SW480 (cell line): ENCODE measurements at regions not wholly inside any gene's neighbourhood (a gene's known extent, or its start where the extent isn't known, plus 50 kb on each side); places are given as distances from the start of the nearest gene placed in this dataset.
"Not testable (repeated sequence)": the region's sequence is repeated elsewhere in the genome, so short reads cannot be mapped to it uniquely, and the experiment has no call there.

ENCODE experiments used
- DNase-seq: peaks from one replicate; pipeline ENCODE4 v3.0.0-alpha.2; 2016; ENCODE audit warnings: low spot score

DNA sequence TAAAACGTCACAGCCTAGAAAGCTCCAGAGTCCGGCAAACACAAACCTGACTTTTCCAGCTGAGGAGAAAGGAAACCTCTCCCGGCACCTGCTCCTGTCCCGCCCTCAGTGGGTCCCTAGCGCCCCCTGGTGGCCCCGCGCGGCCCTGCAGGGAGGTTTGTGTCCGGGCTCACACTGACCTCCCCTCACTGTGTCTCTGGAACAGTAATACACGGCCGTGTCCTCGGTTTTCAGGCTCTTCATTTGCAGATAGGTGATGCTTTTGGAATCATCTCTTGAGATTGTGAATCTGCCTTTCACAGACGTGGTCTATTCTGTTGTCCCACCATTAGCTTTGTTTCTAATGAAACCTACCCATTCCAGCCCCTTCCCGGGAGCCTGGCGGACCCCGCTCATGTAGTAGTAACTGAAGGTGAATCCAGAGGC is 731.2 kb downstream of the TMEM121 start:
- peak; percentile 45 for DNase-seq

DNA sequence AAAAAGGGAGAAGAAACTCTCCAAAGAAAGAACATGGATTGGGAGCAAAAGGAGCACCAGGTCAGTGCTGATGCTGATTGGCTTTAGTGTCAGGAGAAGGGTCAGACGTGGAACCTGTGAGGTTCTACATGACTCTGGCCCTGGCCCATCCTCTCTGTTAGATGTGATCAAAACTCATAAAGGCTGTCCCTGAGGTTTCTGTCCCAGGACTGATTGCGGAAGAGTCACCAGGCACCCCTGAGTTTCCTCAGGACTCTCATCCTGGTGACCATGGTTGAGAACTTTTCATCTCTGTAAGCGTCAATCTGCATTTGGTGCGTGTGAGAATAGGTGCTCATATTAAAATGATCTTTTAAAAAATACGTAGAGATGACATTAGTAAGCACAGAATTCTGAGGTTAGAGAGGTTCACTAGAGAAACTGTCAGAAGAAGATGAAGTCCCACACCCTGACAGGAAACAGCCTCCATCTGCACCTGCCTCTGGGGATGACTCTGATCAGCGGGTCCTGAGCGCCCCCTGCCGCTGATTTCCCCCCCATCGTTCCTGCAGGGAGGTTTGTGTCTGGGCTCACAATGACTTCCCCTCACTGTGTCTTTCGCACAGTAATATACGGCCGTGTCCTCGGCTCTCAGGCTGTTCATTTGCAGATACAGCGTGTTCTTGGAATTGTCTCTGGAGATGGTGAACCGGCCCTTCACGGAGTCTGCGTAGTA is 741.8 kb downstream of the TMEM121 start:
- DNase-seq, result peak; percentile 21

DNA sequence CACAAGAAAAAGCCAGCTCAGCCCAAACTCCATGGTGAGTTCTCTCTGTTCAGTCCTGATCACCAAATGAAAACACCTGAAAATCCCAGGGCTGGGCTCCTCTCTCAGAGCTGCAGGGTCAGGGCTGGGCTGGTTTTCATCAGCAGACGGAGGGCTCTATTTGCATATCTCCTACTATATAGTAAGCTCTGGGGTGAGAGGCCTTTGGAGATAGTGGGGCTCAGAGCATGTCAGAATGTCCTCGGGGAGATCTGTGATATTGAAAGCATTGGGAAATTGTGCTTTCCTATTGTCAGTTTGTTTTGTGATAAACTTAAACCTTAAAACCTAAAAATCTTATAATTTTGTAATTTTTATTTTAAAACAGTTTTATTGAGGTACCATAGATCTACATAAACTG is 742.6 kb downstream of the TMEM121 start:
- DNase-seq, result no peak

DNA sequence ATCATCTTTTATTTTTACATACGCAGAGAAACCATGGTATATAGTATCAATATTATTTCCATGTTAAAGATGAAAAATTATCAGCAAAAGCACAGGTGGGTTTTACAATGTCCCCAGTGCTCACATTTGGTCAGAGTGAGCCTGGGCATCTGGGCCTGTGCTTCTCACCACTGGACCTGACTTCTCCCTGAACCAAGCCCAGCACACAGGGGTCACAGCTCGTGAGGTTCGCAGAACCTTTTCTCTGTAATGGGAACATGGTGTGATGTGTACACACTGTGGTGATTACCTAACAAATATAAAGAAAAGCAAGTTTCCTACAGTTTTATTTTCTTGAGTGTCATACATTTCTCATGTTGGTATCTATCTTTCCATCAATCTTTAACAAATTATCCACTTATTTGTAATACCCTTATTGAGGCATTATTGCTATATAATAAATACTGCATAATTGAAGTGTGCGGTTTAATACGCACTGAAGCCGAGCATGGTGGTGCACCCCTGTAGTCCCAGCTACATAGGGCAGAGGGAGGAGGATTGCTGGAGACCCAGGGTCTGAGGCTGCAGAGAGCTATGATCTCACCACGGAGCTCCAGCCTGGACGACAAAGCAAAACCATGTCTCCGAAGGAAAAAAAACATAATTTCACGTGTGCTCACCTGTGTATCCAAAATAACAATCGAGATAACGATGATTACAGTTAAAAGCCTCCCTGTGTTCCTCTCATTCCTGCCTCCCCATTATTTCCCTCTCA is 743.2 kb downstream of the TMEM121 start:
- DNase-seq, result no peak

DNA sequence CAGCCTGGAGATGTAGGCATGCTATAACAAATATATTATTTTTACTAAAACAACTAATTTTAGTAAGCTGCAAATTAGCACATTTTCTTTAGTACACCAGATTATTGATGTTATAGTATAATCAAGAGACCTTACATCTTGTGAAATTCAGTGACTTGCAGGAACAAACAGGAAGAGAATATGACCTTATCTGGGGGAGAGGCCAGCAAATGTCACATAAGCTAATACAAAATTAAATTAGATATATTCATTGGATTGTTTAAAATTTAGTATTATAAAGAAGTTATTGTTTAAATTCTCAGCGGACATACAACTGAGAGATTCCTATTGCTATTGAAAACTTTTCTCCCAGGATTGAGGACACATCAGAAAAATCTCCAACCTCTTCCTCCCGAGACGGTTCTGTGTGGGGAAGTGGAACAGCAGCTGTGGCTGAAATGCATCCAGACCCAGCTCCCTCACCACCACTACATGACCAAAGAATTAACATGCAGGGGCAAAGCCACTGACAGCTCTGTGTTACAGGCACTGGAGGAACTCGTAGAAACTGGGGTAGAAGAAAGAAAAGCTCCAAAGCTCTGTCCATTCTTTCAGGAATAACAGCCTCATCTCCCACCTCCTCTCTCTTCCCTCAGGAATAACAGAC is 744.2 kb downstream of the TMEM121 start:
- not testable (repeated sequence) for DNase-seq

DNA sequence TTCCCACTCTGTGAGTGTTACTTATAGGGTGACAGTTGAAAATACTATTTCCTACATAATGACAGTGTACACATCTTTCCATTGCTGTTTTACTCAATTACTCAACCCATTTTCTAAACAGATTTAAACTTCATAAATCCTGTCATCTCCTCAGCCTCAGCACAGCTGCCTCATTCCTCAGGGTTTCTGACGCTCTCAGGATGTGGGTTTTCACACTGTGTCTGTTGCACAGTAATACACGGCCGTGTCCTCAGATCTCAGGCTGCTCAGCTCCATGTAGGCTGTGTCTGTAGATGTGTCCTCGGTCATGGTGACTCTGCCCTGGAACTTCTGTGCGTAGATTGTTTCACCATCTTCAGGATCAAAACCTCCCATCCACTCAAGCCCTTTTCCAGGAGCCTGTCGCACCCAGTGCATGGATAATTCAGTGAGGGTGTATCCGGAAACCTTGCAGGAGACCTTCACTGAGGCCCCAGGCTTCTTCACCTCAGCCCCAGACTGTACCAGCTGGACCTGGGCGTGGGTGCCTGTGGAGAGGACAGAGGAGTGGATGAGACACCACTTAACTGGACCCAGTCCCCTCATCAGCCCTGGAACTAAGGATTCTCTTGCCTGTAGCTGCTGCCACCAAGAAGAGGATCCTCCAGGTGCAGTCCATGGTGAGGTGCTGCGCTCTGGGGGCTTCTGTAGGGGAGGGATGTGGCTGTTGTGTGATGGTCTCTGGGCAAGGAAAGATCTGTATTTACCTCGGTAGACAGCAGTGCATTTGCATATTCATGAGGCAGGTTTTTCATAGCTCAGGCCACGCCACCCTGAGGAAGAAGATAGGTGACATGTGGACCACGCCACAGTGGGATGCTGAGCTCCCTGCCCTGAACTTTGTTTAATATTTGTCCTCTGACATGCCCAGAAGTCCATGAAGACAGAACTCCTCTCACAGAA is 750.2 kb downstream of the TMEM121 start:
- no peak for DNase-seq

DNA sequence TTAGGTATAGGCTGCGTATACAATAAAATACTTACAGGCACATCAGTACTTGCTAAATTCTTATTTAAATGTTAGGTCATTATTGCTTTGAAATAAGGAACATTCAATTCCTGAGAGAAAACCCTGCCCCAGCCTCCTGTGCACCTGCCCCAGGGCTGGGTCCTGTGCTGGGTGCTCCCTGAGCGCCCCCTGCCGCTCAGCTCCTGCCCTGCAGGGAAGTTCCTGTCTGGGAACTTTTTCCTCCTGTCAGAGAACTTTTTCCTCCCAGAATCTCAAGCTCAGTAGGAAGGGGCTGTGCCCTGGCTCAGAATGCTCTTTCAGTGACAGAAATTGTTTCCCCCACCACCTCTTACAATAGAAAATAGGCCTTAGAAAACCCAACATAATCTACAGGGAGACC is 751.1 kb downstream of the TMEM121 start:
- DNase-seq, result peak; percentile 17

DNA sequence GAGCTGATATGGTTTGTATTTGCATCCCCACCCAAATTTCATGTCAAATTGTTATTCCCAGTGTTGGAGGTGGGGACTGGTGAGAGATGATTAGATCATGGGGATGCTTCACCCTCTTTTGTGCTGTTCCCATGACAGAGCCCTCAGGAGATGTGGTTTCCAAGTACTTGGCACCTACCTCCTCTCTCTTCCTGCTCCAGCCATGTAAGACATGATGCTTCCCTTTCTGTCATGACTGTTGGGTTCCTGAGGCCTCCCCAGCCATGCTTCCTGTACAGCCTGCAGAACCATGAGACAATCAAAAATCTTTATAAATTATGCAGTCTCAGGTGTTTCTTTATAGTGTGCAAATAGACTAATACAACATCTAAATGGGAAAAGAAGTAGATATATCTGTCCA is 754.5 kb downstream of the TMEM121 start:
- no peak for DNase-seq

DNA sequence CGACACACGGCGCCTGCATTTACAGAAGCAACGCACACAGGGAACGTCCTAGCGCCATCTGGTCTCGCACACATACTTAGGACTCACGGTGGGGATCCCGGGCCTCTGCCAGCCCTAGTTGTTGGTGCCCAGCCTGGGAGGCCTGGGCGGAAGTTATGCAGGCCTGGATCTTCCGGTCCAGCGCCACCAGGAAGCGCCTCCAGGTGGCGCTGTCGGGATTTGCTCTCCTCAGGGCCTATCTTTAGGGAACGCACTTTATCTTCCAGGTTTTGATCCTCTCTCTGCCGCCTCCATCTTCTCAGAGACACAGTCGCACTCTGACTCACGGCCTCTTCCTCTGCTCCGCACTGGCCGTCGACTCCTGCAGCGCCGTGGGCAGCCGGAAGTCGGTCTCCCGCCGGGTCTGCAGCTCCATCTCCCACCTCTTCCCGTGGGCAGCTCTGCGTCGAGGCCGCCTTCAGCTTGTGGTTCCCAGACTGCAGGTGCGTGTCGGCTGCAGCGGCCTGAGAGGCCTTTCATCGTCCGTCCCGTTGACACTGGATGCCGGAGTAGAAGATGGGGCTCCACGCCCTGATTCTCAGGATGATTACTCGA is 760.4 kb downstream of the TMEM121 start:
- peak; percentile 8 for DNase-seq

DNA sequence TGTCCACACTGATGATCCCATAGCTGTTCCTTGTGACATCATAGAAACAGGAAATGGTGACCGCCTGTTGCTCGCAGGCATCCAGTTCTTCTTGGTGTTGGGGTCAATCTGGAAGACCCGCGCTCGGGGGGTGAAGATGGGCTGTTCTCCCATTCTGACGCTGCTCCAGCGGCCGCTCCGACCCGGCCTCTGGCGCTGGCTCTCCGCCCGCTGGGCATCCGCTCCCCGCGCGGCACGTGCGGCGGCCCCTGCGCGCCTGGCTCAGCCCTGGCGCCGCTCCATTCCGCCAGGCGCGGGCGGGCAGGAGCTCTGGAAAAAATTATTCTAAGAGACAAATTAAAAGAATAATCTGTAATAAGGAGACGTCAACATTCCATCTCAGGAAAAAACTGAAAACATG is 761.1 kb downstream of the TMEM121 start:
- DNase-seq, result no peak

DNA sequence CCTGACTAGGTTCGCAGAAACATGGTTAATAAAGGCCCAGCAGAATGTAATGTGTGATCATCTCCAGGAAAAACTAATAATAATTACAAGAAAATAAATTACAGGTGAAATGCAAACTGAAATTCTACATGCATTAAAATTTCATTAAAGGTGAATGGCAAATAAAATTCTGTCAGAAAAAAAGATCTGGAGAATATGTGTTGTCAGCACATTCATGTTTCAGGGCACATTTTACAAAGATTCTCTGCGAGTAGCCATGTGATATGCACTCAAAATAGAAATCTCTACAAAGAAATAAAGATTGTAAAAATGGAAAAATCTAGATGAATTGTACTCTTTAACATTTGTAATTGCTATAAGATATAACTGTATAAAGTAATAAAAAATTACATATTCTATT is 765.2 kb downstream of the TMEM121 start:
- DNase-seq, result no peak

DNA sequence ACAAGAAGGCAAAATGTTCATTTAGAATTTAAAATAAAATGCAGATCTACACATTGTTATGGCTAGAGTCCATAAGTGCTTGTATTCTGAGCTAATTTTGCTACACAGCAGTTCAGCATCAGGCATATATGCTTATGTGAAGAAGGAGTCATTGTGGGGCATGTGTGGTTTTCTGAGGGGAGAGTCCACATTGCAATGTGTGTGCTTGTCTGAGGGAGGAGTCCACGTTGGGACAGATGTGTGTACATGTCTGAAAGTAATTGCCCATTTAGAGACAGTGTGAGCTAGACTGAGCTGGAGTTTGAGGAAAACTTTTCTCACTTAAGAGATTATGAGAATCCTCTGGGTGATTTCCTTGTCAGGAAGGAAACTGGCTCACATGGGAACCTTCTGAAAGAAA is 767.9 kb downstream of the TMEM121 start:
- no peak for DNase-seq

DNA sequence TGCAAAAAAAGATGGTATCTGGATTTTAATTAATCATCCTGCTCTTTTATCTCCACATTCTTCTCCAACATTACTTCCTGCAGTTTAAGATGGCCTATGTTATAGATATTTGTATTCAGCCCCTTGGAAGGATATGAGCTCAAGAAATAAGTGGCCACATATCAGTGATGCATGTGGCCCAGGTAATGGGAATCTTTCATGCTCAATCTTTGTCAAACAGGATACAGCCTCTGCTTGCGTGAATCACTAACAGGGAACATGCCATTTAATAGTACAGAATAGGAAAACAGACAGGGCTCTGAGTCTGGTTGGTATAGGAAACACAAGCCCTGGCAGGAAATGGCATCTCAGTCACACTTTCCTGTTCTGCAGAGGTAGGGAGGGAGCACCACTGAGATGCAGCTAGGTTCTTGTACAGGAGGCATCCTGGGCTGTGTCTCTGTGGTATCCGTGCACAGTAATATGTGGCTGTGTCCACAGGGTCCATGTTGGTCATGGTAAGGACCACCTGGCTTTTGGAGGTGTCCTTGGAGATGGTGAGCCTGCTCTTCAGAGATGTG is 774.6 kb downstream of the TMEM121 start:
- DNase-seq, result not testable (repeated sequence)

DNA sequence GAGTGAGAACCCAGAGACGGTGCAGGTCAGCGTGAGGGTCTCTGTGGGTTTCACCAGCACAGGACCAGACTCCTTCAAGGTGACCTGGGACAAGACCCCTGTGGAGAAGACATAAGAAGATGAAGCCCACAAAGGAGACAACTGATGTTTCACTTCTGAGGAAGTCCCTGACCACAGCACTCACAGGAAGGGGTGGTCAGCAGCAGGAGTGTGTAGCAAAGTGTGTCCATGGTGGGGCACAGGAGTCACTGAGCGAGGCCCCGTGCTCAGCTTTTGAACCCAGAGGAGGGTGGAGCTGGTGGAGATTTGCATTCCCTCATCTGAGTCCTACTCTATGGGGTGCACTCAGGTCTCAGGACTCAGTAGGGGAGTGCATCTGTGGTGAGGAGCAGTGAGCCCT is 775.2 kb downstream of the TMEM121 start:
- not testable (repeated sequence) for DNase-seq

DNA sequence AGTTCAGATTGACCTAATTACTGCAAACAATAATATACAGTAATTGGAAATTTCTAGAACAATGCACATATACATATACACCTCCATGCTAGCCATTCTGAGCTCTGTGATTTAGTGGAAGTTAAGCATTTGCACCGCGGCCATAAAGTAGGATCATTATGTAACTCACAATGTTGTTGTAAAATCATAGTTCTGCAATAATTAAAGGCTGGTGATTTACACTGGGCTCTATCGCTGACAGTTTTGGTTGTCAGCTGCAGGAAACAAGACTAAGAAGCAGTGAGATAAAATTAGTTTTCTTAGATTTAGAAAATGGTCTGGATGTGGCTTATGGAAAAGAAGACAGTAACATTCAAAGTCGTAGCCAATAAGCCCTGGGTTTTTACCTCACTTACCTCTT is 776.3 kb downstream of the TMEM121 start:
- DNase-seq, result no peak

DNA sequence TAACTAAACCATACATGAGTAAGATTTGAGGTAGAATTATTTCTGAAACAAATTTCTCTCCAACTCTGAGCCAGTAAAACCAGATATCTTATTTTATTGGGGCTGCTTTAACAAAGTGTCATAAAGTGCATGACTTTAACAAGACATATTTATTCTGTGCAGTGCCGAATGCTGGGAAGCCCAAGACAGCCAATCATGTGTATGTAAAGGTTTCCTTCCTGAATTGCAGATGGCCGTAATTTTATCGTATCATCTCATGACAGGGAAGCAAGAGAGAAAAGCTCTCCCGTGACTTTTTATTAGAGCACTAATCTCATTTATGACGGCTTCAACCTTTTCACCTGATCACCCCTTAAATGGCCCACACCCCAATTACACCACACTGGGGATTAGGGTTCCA is 777.9 kb downstream of the TMEM121 start:
- no peak for DNase-seq

DNA sequence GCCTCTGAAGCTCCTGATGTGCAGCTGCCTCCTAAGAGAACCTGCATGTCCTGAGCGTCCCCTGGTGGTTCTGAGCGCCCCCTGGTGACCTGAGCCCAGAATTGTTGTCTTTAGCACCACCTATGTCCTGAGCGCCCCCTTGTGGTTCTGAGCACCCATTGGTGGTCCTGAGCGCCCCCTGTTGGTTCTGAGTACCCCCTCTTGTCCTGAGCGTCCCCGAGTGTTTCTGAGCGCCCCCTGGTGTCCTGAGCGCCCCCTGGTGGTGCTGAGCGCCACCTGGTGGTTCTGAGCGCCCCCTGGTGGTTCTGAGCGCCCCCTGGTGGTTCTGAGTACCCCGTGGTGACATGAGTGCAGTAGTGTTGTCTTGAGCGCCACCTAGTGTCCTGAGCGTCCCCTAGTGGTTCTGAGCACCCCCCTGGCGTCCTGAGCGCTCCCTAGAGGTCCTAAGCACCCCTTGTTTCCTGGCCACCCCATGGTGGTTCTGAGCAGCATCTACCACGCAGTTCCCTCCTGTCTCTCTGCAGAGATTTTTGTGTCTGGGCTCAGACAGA is 782.5 kb downstream of the TMEM121 start:
- peak; percentile 21 for DNase-seq

DNA sequence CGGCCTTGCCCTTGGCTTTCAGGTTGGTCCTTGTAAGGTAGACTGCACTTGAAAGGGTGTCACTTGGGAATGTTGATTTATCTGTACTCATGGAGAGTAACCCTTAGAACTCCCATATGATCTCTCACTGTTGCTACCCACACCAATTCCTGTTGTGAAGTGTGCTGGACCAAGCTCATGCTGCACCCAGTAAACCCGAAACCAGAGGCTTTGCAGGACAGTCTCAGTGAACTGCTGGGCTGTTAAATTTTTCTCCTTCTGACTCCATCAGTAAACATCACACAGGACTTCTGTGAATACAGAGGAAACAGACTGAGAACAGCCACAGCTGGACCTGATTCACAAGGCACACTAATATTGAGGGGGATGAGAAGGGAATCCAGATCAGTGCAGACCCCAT is 783.0 kb downstream of the TMEM121 start:
- DNase-seq, result no peak

DNA sequence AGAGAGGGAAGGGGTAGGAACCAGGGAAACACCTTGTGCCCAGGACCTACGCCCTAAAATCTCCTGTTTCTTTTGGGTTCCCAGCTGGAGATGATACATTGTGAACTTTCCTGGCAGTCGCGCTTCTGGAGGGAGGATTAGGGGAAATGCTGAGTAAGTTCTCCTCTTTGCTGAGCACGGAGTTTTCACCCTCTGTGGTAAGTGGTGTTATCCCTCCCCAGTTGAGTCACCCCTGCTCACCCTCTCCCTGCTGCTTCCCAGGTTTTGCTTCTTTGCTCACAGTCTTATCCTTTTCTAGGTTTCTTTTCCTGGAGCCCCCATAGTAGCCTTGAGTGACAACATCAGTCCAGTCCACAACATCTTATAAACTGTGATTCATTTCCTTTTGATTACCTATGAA is 789.1 kb downstream of the TMEM121 start:
- no peak for DNase-seq

DNA sequence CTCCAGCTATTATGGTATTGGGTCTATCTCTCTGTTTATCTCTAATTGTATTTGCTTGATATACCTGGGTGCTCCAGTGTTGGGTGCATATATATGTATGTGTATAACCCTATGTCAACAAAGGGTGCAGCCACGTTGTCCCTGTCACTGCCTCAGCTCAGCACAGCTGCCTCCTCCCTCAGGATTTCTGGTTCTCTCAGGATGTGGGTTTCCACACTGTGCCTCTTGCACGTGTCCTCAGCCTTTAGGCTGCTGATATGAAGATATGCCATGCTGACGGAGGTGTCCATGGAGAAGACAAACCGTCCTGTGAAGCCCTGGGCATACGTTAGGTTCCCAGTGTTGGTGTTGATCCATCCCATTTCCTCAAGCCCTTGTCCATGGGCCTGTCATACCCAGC is 791.2 kb downstream of the TMEM121 start:
- DNase-seq, result no peak

DNA sequence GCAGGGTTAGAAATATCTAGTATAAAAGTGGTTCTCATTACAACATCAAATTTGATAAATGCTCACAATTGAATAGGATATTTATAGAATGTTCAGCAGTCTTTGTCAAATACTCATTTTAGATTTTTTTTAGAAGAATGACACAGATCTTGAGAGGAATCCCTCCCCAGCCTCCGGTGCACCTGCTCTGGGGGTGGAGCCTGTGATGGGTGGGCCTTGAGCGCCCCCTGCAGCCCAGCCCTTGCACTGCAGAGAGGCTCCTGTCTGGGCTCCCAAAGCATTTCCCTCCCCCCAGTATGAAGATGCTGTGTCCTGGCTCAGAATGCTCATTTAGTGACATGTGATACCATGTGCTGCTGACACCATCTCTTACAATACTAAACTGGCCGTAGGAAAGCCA is 792.3 kb downstream of the TMEM121 start:
- no peak for DNase-seq
